CD4-positive, alpha-beta T cell (primary cell): ENCODE measurements at regions not wholly inside any gene's neighbourhood (a gene's known extent, or its start where the extent isn't known, plus 50 kb on each side); places are given as distances from the start of the nearest gene placed in this dataset.

ENCODE experiments used
- ATAC-seq: fragments of 200-7000 bp; cut with Tn5 transposase; one replicate; pipeline ENCODE4 v1.10.0; 2022; ENCODE audit warnings: mild to moderate bottlenecking; ENCODE audit not compliant: poor library complexity
- CTCF ChIA-PET: fragments of 350-600 bp; sonication (Branson Sonifier 250); formaldehyde crosslinking; loops from one replicate; lab custom pipeline; 2021; ENCODE audit warnings: antibody characterized with exemption, inconsistent platforms; lab: Charles Lee
- POLR2A ChIA-PET: fragments of 350-600 bp; sonication (Branson Sonifier 250); formaldehyde crosslinking; loops from one replicate; lab custom pipeline; 2021; ENCODE audit warnings: antibody characterized with exemption, inconsistent platforms; lab: Charles Lee
- DNase-seq, 14 experiments: peaks; one replicate each; pipeline ENCODE4 v3.0.0-alpha.2; 2013 to 2020; ENCODE audit warnings: mixed read lengths in 2 of 14
- H3K27ac ChIP-seq, 2 donors: one replicate each; pipeline versions ENCODE4 v1.5.1 to v1.7.0; 2013; ENCODE audit warnings: low read length in 2 of 2, low read depth in 1 of 2, mild to moderate bottlenecking in 1 of 2
- H3K27me3 ChIP-seq, 2 experiments: 1 replicate in 1 of 2; 2 replicates in 1 of 2; pipeline versions ENCODE4 v1.6.1 to v1.7.0; 2013; ENCODE audit warnings: low read length in 2 of 2, control low read depth in 1 of 2, mild to moderate bottlenecking in 1 of 2, moderate library complexity in 1 of 2; ENCODE audit not compliant: insufficient read depth in 2 of 2, control insufficient read depth in 1 of 2
- H3K36me3 ChIP-seq: one replicate; pipeline ENCODE4 v1.6.1; 2013; ENCODE audit warnings: low read length, control low read depth; ENCODE audit not compliant: insufficient read depth
- H3K4me1 ChIP-seq: one replicate; pipeline ENCODE4 v1.6.1; 2013; ENCODE audit warnings: low read length, control low read depth; ENCODE audit not compliant: insufficient read depth
- H3K4me3 ChIP-seq: one replicate; pipeline ENCODE4 v1.5.1; 2013; ENCODE audit warnings: mild to moderate bottlenecking, low read length, moderate library complexity
- H3K9me3 ChIP-seq, 2 experiments: 1 replicate in 1 of 2; 2 replicates in 1 of 2; pipeline versions ENCODE4 v1.6.1 to v1.7.0; 2013; ENCODE audit warnings: low read length in 2 of 2, mild to moderate bottlenecking in 2 of 2, control low read depth in 1 of 2, moderate library complexity in 1 of 2; ENCODE audit not compliant: control insufficient read depth in 1 of 2, insufficient read depth in 1 of 2
- H3K27ac Mint-ChIP-seq: one replicate; pipeline ENCODE4 v1.8.0; 2020; ENCODE audit warnings: mixed read lengths
- H3K27me3 Mint-ChIP-seq: one replicate; pipeline ENCODE4 v1.8.0; 2021; ENCODE audit warnings: mixed read lengths
- H3K36me3 Mint-ChIP-seq: one replicate; pipeline ENCODE4 v1.8.0; 2021; ENCODE audit warnings: low read depth, mixed read lengths
- H3K4me1 Mint-ChIP-seq: one replicate; pipeline ENCODE4 v1.8.0; 2021; ENCODE audit warnings: low read depth, mixed read lengths
- H3K4me3 Mint-ChIP-seq: one replicate; pipeline ENCODE4 v1.8.0; 2020; ENCODE audit warnings: mild to moderate bottlenecking, mixed read lengths
- H3K9me3 Mint-ChIP-seq: one replicate; pipeline ENCODE4 v1.8.0; 2020; ENCODE audit warnings: mixed read lengths
- intact Hi-C, 2 experiments: fragments of 100-400 bp; cut with DNase I in 1 of 2; cut with micrococcal nuclease in 1 of 2; formaldehyde crosslinking; loops; one replicate each; pipeline versions ENCODE4 v1.15.1 to v1.9.0; 2023 to 2025; cut with DNase I, micrococcal nuclease
- TF ChIP-seq, protein P1 (sequence below): fragments of 200-600 bp; IDR thresholded peaks from one replicate; pipeline ENCODE4 v1.8.0; 2022; ENCODE audit warnings: antibody characterized with exemption, mild to moderate bottlenecking

DNA sequence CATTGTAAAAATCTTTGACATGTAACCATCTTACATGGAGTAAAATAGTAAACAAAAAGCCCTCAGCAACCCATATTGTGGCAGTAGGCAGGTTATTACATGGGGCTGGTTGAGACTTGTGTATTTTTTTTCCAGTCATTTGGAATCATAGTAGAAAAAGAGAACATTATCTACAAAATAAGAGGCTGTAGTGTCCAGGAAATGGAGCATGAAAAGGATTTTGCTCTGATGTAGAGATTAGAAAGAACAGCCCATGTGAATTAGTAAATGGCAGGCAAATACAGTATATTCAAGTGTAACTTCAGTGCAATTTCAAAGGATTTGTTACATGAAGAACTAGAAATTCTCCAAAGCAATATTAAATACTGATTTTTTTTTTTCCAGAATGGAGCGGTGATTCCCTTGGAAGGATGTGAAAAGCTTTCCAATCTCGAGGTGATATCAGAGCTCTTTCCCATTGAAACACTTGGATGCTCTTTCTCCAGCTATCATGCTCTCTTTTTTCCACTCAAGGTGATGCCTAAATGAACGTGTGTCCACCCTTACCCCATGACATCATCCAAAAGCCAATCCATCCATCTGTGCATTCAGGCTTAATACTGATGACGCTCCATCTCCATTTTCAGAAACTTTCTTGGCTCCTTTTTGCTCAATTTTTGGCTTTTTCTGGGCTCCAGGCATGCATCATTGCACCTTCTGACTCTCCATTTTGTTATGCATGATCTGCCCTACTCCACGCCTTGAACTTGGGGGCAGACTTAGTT lies 1034.7 kb downstream of the TYW1 start:
- Mint-ChIP-seq H3K27me3 (no peaks in the 10 kb centered on the region), H3K9me3 (peaks cover 21% of the 10 kb centered on the region), H3K4me3 (no peak overlapping the region), H3K36me3 (no peaks in the 10 kb centered on the region), H3K27ac (no peak overlapping the region), H3K4me1 (no peaks in the 10 kb centered on the region)
- Histone ChIP-seq H3K4me1 (no peaks in the 10 kb centered on the region), H3K4me3 (no peak overlapping the region), H3K36me3 (no peaks in the 10 kb centered on the region), H3K27ac (no peak overlapping the region), H3K27me3 (no peaks in the 10 kb centered on the region), H3K9me3 (peaks cover 0 to 12% of the 10 kb centered on the region in 2 experiments)
- ATAC-seq (no peak), DNase-seq (no peak)
- ChIA-PET POLR2A (no interaction called here), CTCF (no interaction called here)
- TF ChIP-seq, protein P1, sequence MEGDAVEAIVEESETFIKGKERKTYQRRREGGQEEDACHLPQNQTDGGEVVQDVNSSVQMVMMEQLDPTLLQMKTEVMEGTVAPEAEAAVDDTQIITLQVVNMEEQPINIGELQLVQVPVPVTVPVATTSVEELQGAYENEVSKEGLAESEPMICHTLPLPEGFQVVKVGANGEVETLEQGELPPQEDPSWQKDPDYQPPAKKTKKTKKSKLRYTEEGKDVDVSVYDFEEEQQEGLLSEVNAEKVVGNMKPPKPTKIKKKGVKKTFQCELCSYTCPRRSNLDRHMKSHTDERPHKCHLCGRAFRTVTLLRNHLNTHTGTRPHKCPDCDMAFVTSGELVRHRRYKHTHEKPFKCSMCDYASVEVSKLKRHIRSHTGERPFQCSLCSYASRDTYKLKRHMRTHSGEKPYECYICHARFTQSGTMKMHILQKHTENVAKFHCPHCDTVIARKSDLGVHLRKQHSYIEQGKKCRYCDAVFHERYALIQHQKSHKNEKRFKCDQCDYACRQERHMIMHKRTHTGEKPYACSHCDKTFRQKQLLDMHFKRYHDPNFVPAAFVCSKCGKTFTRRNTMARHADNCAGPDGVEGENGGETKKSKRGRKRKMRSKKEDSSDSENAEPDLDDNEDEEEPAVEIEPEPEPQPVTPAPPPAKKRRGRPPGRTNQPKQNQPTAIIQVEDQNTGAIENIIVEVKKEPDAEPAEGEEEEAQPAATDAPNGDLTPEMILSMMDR: no peak
- intact Hi-C loops: no loop called here

DNA sequence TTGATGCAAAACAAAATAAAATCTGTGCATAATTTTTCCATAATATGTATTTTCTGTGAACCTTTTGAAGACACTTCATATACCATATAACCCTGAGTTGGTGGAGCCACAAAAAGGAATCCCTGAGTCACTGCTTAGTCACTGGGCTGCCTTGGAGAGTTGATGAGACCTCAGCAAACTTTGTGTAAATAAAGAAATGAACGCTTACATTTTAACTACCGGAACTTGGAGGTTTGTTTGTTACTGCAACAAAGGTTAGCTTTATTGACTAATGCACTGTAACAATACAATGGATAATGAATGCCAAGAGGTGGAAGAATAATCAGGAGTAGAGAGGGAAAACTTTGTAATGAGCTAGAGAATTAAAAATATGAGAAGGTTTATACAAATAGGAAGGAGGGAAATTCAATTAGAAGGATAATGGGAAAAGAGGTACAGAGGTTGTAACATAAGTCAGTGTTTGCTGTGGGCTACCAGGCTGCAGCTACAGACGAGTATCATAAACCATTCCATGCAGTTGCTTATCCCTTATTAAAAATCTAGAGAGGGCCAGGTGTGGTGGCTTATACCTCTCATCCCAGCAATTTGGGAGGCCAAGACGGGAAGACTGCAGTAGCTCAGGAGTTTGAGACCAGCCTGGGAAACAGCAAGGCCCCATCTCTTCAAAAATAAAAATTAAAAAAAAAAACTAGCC lies 1042.1 kb downstream of the TYW1 start:
- POLR2A ChIA-PET: no interaction called here
- no peaks in the 10 kb centered on the region for H3K4me1 Mint-ChIP-seq
- no peak overlapping the region for H3K27ac ChIP-seq
- no peak for DNase-seq
- no peak overlapping the region for H3K27ac Mint-ChIP-seq
- ATAC-seq: no peak
- intact Hi-C loops: no loop called here
- H3K9me3 ChIP-seq: no peaks in the 10 kb centered on the region
- H3K9me3 Mint-ChIP-seq: peaks cover 15% of the 10 kb centered on the region
- CTCF ChIA-PET: no interaction called here
- no peak overlapping the region for H3K4me3 ChIP-seq
- no peaks in the 10 kb centered on the region for H3K36me3 Mint-ChIP-seq
- TF ChIP-seq, protein P1: no peak
- no peaks in the 10 kb centered on the region for H3K36me3 ChIP-seq
- H3K27me3 ChIP-seq: no peaks in the 10 kb centered on the region
- no peaks in the 10 kb centered on the region for H3K4me1 ChIP-seq
- H3K27me3 Mint-ChIP-seq: no peaks in the 10 kb centered on the region
- H3K4me3 Mint-ChIP-seq: no peak overlapping the region

DNA sequence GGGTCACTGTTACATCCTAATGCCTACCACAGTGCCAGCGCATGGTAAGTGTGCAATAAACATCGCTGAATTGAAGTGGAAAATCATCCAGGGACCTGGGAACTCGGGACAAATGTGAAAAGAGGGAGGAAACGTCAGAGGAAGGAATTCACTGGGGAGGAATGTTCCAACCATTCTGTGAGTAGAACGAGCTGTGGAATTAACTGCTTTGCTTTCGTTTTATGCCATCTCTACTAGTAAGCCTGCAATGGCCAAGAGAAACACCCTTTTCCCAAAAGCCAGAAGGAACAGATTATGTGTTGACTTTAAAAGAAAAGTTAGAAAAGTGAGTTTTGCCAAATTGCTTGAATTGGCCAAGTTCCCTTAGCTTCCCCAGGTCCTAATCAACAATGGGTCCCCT lies 1044.9 kb downstream of the TYW1 start:
- TF ChIP-seq, protein P1: no peak

More for the DNA sequence above, 1044.9 kb downstream of the TYW1 start:
- Histone ChIP-seq H3K27ac (no peak overlapping the region), H3K27me3 (no peaks in the 10 kb centered on the region), H3K9me3 (peaks cover 0 to 11% of the 10 kb centered on the region in 2 experiments), H3K4me1 (no peaks in the 10 kb centered on the region), H3K4me3 (no peak overlapping the region), H3K36me3 (no peaks in the 10 kb centered on the region)
- Mint-ChIP-seq H3K4me3 (no peak overlapping the region), H3K4me1 (no peaks in the 10 kb centered on the region), H3K27ac (no peak overlapping the region), H3K36me3 (no peaks in the 10 kb centered on the region), H3K9me3 (peaks cover 8% of the 10 kb centered on the region), H3K27me3 (no peaks in the 10 kb centered on the region)
- CTCF ChIA-PET: no interaction called here
- ATAC-seq (no peak), DNase-seq (no peak)
- intact Hi-C loops: no loop called here
- POLR2A ChIA-PET: no interaction called here
